ENCODE measurements at regions not wholly inside any gene's neighbourhood (a gene's known extent, or its start where the extent isn't known, plus 50 kb on each side); places are given as distances from the start of the nearest gene placed in this dataset.
"Not testable (repeated sequence)": the region's sequence is repeated elsewhere in the genome, so short reads cannot be mapped to it uniquely, and the experiment has no call there.

DNA sequence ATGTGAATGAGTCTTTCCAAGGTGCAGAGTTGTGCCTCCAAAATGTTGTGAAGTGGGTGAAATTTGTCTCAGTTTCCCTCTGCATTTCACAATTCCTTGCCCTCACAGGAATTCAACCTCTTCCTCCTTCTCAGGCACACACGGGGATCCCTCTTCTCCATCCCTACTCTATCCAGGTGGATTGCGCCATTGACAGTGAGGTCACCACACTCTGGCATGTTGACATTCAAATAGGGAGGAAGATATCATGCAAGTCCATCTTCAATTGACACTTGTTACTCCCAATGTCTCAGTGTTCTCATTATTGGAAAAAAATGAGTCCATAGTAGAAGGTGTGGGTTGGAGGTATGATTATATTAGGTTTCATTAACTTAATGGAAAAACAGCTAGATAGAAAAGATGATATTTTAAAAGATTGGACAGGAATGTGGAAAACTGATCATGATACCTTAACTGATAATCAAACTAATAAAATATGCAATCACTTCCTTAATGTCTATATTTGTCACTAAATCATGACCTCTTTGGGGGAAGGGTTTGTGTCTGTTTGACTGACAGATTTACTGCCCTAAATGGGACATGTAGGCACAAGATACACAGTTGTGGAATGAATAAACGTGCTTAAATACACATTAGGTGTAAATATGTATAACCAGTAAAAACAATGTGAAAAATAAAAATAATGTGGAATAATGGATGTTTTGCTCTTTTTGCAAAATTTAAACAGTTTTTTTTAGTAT, 213.8 kb upstream of the SLC8A1 start:
- 62 to 75% (median 74%) methylated on average over 3 of the region's 3 CpGs for WGBS, 3 donors
- H3K27ac ChIP-seq (ENCODE audit: low read depth, low read length): no peak overlapping the region

DNA sequence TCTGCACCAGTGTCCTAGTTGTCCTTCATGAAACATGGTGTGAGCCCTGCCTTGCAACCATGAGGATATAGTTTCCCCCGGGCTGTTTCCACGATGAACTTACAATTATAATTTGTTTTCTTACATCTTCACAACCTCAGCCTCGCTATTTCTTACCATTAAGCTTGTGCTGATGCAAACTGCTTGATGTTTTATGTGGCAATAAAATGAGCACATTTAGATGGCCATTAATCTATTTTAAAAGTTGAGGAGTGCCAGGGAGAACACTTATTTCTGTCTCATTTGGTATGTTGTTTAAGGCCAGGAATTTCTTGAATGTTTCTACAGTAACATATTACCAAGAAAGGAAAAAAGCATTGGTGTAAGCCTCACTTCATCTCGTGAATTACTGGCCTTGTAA, 214.5 kb upstream of the SLC8A1 start:
- WGBS, 3 donors: 61 to 70% (median 63%) methylated on average over 4 of the region's 4 CpGs

DNA sequence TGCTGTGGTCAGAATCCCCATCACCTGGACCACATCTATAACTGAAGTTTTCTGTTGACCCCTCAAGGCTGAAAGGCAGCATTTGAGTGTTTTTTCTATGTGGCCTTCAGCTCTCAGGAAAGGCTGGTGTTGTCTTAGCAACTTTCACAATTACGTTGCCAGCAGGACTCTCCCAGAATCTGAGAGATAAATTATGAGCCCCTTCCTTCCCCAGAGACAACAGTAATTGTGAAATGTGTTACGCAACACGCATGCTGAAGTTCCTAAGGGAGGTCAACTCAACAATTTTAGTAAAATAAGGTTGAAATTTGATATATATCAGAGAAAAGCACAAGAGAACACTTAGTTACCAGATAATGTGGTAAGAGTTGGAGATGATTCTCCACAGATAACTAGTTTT, 216.5 kb upstream of the SLC8A1 start:
- WGBS, 3 donors: 12 to 46% (median 18%) methylated on average over 3 of the region's 3 CpGs
- no peak overlapping the region for H3K27ac ChIP-seq (ENCODE audit: low read depth, low read length)

More for the DNA sequence above, 214.5 kb upstream of the SLC8A1 start:
- no peak overlapping the region for H3K27ac ChIP-seq (ENCODE audit: low read depth, low read length)

DNA sequence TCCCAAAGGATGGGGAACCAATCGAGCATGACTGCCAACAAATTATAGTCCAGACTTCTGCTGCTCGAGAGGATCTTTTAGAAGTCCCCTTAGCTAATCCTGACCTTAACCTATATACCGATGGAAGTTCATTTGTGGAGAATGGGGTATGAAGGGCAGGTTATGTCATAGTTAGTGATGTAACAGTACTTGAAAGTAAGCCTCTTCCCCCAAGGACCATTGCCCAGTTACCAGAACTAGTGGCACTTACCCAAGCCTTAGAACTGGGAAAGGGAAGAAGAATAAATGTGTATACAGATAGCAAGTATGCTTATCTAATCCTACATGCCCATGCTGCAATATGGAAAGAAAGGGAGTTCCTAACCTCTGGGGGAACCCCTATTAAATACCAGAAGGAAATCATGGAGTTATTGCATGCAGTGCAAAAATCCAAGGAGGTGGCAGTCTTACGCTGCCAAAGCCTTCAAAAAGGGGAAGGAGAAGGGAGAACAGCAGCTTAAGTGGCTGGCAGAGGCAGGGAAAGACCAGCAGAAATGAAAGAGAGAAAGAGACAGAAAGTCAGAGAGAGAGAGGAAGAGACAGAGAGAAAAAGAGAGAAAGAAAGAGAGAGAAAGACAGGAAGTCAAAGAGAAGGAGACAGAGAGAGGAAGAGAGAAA, 224.4 kb upstream of the SLC8A1 start:
- not testable (repeated sequence) for H3K27ac ChIP-seq (ENCODE audit: low read depth, low read length)
- 63 to 75% (median 73%) methylated on average over 4 of the region's 4 CpGs for WGBS, 3 donors

DNA sequence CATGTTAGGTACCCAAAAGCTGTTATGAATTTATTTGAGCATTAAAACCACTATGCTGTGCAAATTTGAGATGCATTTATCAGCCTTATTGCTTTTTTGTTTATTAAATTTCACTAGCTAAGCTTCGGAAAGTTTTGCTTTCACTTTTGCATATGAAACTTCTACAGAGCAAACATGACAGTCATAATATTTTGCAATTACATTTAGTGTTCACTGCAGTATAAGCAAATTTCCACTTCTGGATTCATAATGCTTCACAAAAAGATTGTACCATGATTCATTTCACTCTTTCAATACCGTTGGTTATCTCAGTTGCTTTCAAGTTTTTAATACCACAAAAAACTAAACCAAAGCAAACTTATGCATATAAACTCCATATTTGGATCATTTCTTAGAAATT, 228.7 kb upstream of the SLC8A1 start:
- WGBS, 3 donors: 12 to 41% (median 13%) methylated on average over 2 of the region's 2 CpGs

DNA sequence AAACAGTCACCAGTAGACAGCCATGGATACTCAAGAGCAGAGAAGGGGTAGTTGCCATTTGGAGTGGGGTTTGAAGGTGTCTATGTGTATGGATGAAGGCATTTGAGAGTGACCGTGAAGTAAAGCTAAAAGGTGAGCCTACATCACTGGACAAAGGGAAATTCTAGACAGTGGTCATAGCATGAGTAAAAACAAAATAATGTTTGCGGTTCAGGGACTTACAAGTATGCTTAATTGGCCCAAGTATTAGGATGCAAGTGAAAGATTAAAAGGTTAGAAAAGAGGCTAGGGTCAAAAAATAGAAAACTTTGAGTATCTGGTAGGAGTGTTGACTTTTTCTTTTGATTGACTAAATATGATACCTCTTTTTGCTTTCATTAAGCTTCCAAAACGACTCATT, 238.1 kb upstream of the SLC8A1 start:
- H3K27ac ChIP-seq (ENCODE audit: low read depth, low read length): no peak overlapping the region
- WGBS, 3 donors: 76 to 93% (median 90%) methylated on average over 3 of the region's 3 CpGs

More for the DNA sequence above, 228.7 kb upstream of the SLC8A1 start:
- no peak overlapping the region for H3K27ac ChIP-seq (ENCODE audit: low read depth, low read length)

DNA sequence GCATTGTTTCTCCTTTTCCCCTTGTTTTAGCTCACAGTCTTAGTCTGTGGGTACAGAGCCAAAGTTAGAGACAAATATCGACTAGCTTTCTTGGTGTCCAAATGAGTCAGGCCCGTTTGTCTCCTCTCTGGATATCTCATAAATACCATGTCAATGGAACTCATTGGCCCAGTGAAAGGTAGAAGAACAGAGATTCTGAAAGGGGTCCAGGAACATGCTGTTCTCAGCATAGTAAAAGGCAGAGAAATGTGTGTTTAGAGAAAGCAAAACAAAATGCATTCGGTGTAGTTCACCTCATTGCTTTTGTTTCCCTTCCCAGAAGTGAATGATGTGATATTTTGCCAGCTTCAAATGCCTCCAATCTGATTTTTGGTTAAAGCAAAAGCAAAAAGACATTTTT, 238.6 kb upstream of the SLC8A1 start:
- WGBS, 3 donors: 77 to 81% (median 81%) methylated on average over 3 of the region's 3 CpGs
- no peak overlapping the region for H3K27ac ChIP-seq (ENCODE audit: low read depth, low read length)

DNA sequence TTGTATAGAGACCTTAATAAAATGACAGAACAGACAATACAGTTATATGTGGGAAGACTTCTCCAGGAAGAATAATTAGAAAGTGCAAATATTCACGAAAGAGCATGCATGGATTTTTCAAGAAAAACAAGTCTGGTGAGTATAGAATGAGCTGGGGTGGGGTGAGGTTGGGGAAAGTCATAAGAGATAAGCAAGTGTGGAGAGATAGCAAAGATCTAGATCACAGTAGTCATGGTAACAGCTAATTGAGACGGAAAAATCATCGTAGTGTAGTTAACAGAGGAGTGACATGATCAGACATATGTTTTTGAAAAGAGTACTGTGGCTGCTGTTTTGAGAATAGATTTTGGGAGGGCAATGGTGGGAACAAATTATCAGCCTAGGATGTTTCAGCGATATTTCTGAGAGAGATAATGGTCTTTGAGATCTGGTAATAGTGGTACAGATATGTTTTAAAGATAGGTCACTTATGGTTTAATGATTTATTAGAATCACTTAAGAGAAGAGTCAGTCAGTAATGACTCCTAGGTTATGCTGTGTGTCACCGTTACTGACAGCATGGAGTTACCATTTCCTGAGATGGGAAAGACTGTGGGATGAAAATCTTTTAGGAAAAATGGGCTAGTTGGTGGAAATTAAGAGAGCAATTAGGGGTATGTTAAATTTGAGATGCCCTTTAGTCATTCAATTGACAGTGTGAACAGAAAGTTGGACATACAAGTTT, 248.5 kb upstream of the SLC8A1 start:
- 38 to 66% (median 66%) methylated on average over 5 of the region's 5 CpGs for WGBS, 3 donors
- no peak overlapping the region for H3K27ac ChIP-seq (ENCODE audit: low read depth, low read length)

DNA sequence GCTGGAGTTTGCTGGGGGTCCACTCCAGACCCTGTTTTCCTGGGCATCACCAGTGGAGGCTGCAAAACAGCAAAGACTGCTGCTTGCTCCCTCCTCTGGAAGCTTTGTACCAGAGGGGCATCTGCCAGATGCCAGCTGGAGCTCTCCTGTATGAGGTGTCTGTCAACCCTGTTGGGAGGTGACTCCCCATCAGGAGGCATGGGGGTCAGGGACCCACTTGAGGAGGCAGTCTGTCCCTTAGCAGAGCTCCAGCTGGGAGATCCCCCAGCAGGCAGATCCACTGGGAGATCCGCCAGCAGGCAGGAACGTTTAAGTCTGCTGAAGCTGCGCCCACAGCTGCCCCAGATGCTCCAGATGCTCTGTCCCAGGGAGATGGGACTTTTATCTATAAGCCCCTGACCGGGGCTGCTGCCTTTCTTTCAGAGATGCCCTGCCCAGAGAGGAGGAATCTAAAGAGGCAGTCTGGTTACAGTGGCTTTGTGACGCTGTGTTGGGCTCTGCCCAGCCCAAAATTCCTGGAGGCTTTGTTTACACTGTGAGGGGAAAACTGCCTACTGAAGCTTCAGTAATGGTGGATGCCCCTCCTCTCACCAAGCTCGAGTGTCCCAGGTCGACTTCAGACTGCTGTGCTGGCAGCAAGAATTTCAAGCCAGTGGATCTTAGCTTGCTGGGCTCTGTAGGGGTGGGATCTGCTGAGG, 260.5 kb upstream of the SLC8A1 start:
- not testable (repeated sequence) for H3K27ac ChIP-seq (ENCODE audit: low read depth, low read length)
- 48 to 77% (median 68%) methylated on average over 7 of the region's 7 CpGs for WGBS, 3 donors

DNA sequence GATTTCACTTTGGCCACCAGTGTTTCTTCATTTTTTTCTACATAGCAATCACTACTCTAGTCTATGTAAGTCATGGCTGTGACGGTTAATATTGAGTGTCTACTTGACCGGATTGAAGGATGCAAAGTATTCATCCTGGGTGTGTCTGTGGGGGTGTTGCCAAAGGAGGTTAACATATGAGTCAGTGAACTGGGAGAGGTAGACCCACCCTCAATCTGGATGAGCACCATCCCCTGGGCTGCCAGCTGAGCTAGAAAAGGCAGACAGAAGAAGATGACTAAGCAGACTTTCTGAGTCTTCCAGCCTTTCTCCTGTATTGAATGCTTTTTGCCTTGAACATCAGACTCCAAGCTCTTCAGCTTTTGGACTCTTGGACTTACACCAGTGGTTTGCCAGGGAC, 265.0 kb upstream of the SLC8A1 start:
- WGBS, 3 donors: 69 to 77% (median 70%) methylated on average over 2 of the region's 2 CpGs
- no peak overlapping the region for H3K27ac ChIP-seq (ENCODE audit: low read depth, low read length)

DNA sequence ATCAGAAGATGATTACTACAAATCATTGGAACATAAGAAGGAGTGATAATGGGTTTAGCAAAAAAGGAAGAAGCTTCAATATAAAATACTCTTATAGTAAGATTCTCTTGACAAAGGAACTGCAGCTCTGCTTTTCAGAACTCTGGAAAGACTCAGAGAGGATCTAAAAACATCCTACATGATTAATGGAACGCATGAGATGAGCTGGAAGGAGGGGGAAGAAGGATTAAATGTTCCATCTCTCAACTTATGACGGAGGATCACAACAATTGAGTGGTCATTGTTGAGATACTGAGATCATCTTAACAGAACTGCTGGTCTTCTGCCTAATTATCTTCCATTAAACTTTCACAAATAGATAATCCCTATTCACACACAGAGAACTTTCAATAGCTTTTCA, 267.5 kb upstream of the SLC8A1 start:
- 28 to 68% (median 35%) methylated on average over 2 of the region's 2 CpGs for WGBS, 3 donors
- no peak overlapping the region for H3K27ac ChIP-seq (ENCODE audit: low read depth, low read length)

DNA sequence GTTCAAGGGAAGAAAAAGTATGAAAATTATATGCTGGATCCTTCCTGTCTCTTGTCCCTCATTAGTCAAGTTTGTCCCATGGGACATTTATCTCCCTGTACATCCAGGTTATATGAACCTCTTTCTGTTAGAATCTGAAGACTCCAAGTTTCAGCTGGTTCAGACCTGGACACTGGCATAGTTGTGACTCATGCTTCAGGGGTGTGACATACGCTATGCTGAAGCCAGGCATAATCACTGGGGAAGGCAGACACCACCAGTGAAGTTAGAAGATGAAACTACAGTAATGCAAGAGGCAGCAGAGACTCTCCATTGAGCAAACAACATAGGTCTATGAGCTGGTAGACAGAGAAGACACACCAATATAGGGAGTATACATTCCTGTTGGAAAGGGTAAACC, 269.7 kb upstream of the SLC8A1 start:
- no peak overlapping the region for H3K27ac ChIP-seq (ENCODE audit: low read depth, low read length)
- WGBS, 3 donors: 74 to 90% (median 88%) methylated on average over 1 of the region's 1 CpG

DNA sequence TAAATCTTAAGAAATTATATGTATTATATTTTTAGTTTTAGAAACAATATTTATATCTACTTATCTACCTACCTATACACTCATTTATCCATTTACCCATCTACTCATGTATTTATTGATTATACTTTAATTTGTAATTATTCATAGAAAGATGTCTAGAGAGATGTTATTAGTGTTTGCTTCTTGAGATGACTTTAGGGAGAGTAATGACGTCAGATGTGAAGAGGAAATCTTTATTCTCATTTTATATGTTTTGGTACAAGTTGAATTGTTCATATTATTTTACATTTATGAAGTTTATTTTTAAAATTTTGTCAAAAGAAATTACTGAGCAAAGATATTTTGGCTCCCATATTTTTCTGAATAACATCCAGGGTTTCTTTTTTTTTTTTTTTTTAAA, 271.3 kb upstream of the SLC8A1 start:
- 0 to 62% (median 0%) methylated on average over 1 of the region's 1 CpG for WGBS, 3 donors
- no peak overlapping the region for H3K27ac ChIP-seq (ENCODE audit: low read depth, low read length)

DNA sequence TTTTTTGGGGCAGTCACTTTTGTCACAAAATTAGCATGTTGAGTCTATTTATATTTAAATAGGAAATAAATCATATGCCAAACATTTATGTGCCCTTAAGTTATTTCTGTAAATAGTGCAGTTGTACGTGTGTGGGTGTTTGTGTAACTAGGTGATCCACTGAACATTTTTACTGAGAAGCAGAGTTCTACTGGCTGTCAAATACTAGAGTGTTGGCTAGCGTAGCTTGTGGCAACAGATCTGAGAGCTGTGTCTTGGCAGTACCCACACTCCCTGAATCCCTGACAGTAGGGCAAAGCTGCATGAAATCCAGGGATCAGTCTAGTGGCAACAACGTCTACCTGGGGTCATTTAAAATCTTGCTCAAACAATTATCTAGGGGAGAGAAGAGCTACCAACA, 273.1 kb upstream of the SLC8A1 start:
- WGBS, 3 donors: 40 to 69% (median 68%) methylated on average over 3 of the region's 3 CpGs
- H3K27ac ChIP-seq (ENCODE audit: low read depth, low read length): no peak overlapping the region

DNA sequence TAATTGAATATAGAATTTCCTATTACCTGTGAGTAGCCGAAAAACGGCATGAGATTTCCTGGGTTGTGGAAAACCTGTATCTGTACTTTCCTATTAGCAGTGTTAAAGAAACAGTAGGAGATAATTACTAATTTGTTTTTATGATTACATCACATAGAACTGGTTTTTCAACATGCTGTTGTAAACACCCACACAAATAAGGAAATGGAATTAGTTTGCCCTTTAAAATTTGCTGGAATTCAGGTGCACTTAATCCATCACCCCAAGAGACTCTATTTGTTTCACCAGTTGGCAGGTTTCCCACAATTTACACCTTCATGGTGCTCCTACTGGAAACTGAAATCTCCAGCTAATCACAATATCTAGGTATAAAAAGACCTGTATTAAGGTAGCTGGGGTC, 274.1 kb upstream of the SLC8A1 start:
- no peak overlapping the region for H3K27ac ChIP-seq (ENCODE audit: low read depth, low read length)
- 53 to 89% (median 89%) methylated on average over 2 of the region's 2 CpGs for WGBS, 3 donors

DNA sequence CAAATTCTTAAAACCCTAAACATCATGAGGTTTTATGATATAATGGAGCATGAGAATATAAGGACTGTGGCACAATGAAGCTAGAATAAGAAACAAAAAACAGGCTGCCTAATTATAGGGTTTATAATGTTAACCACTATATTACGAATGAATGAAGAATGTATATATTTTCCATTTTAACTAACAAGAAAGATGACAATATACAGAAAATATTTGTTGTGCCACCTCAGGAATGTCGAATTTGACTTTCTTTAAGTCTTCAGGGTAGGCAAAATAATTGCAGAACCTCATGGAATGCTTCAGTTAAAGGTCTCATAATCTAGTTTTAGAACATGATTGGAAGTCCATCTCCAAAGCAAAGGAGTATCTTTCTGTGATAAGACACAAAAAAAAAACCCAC, 282.9 kb upstream of the SLC8A1 start:
- WGBS, 3 donors: 60 to 80% (median 77%) methylated on average over 2 of the region's 2 CpGs
- no peak overlapping the region for H3K27ac ChIP-seq (ENCODE audit: low read depth, low read length)

DNA sequence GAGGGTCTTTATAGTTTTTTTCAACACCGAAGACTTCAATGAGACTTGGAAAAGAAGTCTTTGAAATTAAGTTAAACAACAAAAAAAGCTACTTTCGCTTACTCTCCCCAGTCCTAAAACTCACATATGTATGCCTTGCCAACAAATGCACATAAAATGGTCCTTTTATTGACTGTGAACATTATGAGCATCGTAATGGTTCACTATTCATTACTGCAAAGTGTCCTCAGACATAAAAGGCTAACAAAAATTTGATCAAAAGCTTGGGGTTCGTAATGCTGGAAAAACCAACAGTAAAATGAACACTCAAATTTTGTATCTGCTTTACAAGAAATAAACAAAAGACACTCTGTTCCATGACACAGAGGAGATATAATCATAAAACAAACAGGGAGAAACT, 285.3 kb upstream of the SLC8A1 start:
- 69 to 92% (median 87%) methylated on average over 4 of the region's 4 CpGs for WGBS, 3 donors
- no peak overlapping the region for H3K27ac ChIP-seq (ENCODE audit: low read depth, low read length)

DNA sequence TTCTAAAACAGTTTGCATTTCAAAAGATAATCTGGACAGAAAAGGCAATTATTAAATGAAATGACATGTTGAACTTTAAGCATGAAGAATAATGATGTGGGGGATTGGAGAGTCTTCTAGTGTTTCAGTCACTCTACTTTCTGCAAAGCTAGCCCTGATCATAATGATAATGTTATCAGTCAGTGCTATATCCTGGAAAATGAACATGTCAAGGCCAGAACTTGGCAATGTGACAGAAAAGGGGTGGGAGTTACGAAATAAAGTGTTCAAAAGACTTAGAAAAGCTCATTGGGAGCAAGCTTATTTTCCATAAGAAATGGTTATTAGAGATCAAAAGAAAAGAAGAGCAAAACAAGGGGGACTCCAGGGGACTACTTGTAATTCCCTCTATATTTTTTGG, 288.5 kb upstream of the SLC8A1 start:
- 29 to 69% (median 50%) methylated on average over 1 of the region's 1 CpG for WGBS, 3 donors
- H3K27ac ChIP-seq (ENCODE audit: low read depth, low read length): no peak overlapping the region

DNA sequence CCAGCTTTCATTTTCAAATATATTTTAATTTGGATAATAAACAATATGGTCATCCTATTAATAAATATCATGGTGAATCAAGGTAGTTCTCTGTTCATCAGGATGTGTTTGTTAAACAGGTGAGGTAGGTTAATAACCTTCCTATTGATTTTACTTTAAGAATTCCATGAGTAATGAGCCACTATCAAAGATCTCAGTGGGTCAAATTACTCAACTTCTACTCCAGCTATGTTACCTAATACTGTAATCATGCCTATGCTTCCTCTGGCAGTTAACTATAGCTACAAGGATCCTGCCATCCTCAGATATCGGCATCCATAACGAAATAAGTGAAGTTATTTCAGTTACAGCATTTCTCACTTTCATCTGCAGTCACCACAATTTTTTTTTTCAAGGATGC, 289.6 kb upstream of the SLC8A1 start:
- no peak overlapping the region for H3K27ac ChIP-seq (ENCODE audit: low read depth, low read length)
- WGBS, 3 donors: 37 to 80% (median 67%) methylated on average over 2 of the region's 2 CpGs

All from adipose tissue (tissue), 3 donors.